GM06990 (cell line): ENCODE measurements at regions not wholly inside any gene's neighbourhood (a gene's known extent, or its start where the extent isn't known, plus 50 kb on each side); places are given as distances from the start of the nearest gene placed in this dataset.
"Not testable (repeated sequence)": the region's sequence is repeated elsewhere in the genome, so short reads cannot be mapped to it uniquely, and the experiment has no call there.

ENCODE experiments used
- DNase-seq: peaks from one replicate; pipeline ENCODE4 v3.0.0-alpha.2; 2011; ENCODE audit not compliant: insufficient read length; ENCODE audit errors: extremely low read depth
- H3K27me3 ChIP-seq: replicated peaks from 2 replicates; pipeline ENCODE4 v1.6.0; 2011; ENCODE audit warnings: low read length; ENCODE audit not compliant: control insufficient read depth, insufficient read depth
- H3K36me3 ChIP-seq: 2 replicates; pipeline ENCODE4 v1.5.1; 2011; ENCODE audit warnings: low read length; ENCODE audit not compliant: control insufficient read depth, insufficient read depth
- H3K4me3 ChIP-seq: replicated peaks from 2 replicates; pipeline ENCODE4 v1.5.1; 2011; ENCODE audit warnings: low read depth, mild to moderate bottlenecking, control low read depth, low read length
- CTCF ChIP-seq: IDR thresholded peaks from 2 replicates; pipeline ENCODE4 v1.5.1; 2011; ENCODE audit warnings: low read length, control low read depth, mild to moderate bottlenecking, inconsistent platforms; ENCODE audit not compliant: insufficient read depth, poor library complexity, severe bottlenecking

GRCh38 chr5:7269591-7270274, 126.2 kb upstream of the ADCY2 start:
- H3K36me3 ChIP-seq, result no peaks in the 10 kb centered on the region
- no peaks in the 10 kb centered on the region for H3K27me3 ChIP-seq
- no peak overlapping the region for H3K4me3 ChIP-seq
- DNase-seq, result no peak
- no peak for TF ChIP-seq CTCF

GRCh38 chr5:7271435-7272084, 124.4 kb upstream of the ADCY2 start:
- H3K27me3 ChIP-seq, result no peaks in the 10 kb centered on the region

GRCh38 chr5:7272408-7272965, 123.5 kb upstream of the ADCY2 start:
- TF ChIP-seq CTCF, result no peak
- no peaks in the 10 kb centered on the region for H3K36me3 ChIP-seq
- no peak for DNase-seq
- H3K4me3 ChIP-seq, result no peak overlapping the region
- H3K27me3 ChIP-seq, result no peaks in the 10 kb centered on the region

More at GRCh38 chr5:7271435-7272084, 124.4 kb upstream of the ADCY2 start:
- no peak for DNase-seq
- Histone ChIP-seq H3K4me3 (no peak overlapping the region), H3K36me3 (no peaks in the 10 kb centered on the region)
- no peak for TF ChIP-seq CTCF

GRCh38 chr5:7274203-7274602, 121.7 kb upstream of the ADCY2 start:
- DNase-seq, result no peak
- no peaks in the 10 kb centered on the region for H3K27me3 ChIP-seq
- no peak for TF ChIP-seq CTCF
- no peaks in the 10 kb centered on the region for H3K36me3 ChIP-seq
- H3K4me3 ChIP-seq, result no peak overlapping the region

GRCh38 chr5:7289634-7290033, 106.3 kb upstream of the ADCY2 start:
- DNase-seq, H3K4me3 ChIP-seq, H3K36me3 ChIP-seq, H3K27me3 ChIP-seq: not testable (repeated sequence)

GRCh38 chr5:7297821-7298220, 98.1 kb upstream of the ADCY2 start:
- not testable (repeated sequence) for H3K27me3 ChIP-seq, H3K36me3 ChIP-seq, H3K4me3 ChIP-seq, DNase-seq

- H3K36me3 ChIP-seq, H3K27me3 ChIP-seq, DNase-seq, H3K4me3 ChIP-seq: not testable (repeated sequence)
Measured at GRCh38 chr5:7299731-7300130, 96.2 kb upstream of the ADCY2 start.

- H3K36me3 ChIP-seq, DNase-seq, H3K4me3 ChIP-seq, H3K27me3 ChIP-seq: not testable (repeated sequence)
Measured at GRCh38 chr5:7305000-7305674, 90.8 kb upstream of the ADCY2 start.

GRCh38 chr5:7306556-7306955, 89.4 kb upstream of the ADCY2 start:
- H3K27me3 ChIP-seq, H3K36me3 ChIP-seq, H3K4me3 ChIP-seq, DNase-seq: not testable (repeated sequence)

- not testable (repeated sequence) for H3K36me3 ChIP-seq
Measured at GRCh38 chr5:7307709-7308108, 88.2 kb upstream of the ADCY2 start.

More at GRCh38 chr5:7307709-7308108, 88.2 kb upstream of the ADCY2 start:
- DNase-seq, H3K27me3 ChIP-seq, H3K4me3 ChIP-seq: not testable (repeated sequence)
